ENCODE measurements at regions not wholly inside any gene's neighbourhood (a gene's known extent, or its start where the extent isn't known, plus 50 kb on each side); places are given as distances from the start of the nearest gene placed in this dataset.
"Not testable (repeated sequence)": the region's sequence is repeated elsewhere in the genome, so short reads cannot be mapped to it uniquely, and the experiment has no call there.

- DNase-seq (ENCODE audit: low spot score), result not testable (repeated sequence)
Measured at GRCh38 chr1:116851189-116851588, 58.5 kb upstream of the PTGFRN start.

- DNase-seq (ENCODE audit: low spot score), result no peak
Measured at GRCh38 chr1:116851846-116852245, 57.9 kb upstream of the PTGFRN start.

- no peak for DNase-seq (ENCODE audit: low spot score)
Measured at GRCh38 chr1:116852367-116852766, 57.3 kb upstream of the PTGFRN start.

GRCh38 chr1:116852910-116853309, 56.8 kb upstream of the PTGFRN start:
- no peak for DNase-seq (ENCODE audit: low spot score)

GRCh38 chr1:116853680-116854402, 55.9 kb upstream of the PTGFRN start:
- peak; percentile 20 for DNase-seq (ENCODE audit: low spot score)

GRCh38 chr1:116854403-116854690, 55.4 kb upstream of the PTGFRN start:
- DNase-seq (ENCODE audit: low spot score), result no peak

- no peak for DNase-seq (ENCODE audit: low spot score)
Measured at GRCh38 chr1:116854716-116855115, 55.0 kb upstream of the PTGFRN start.

GRCh38 chr1:116855191-116855619, 54.5 kb upstream of the PTGFRN start:
- no peak for DNase-seq (ENCODE audit: low spot score)

- DNase-seq (ENCODE audit: low spot score), result no peak
Measured at GRCh38 chr1:116855773-116856201, 53.9 kb upstream of the PTGFRN start.

- no peak for DNase-seq (ENCODE audit: low spot score)
Measured at GRCh38 chr1:116856312-116856711, 53.4 kb upstream of the PTGFRN start.

GRCh38 chr1:116857092-116857491, 52.6 kb upstream of the PTGFRN start:
- DNase-seq (ENCODE audit: low spot score), result no peak
